Neural progenitor cell (in vitro differentiated cells): ENCODE measurements at regions not wholly inside any gene's neighbourhood (a gene's known extent, or its start where the extent isn't known, plus 50 kb on each side); places are given as distances from the start of the nearest gene placed in this dataset.
"Not testable (repeated sequence)": the region's sequence is repeated elsewhere in the genome, so short reads cannot be mapped to it uniquely, and the experiment has no call there.

Experiments used
- DNase-seq: peaks from one replicate; pipeline ENCODE4 v3.0.0-alpha.2; 2016; ENCODE audit warnings: low spot score
- H2AFZ ChIP-seq: fragments of 200-600 bp; sonication (generic); replicated peaks from 2 replicates; pipeline ENCODE4 v1.6.1; 2016; ENCODE audit warnings: antibody characterized with exemption
- H3F3A ChIP-seq: fragments of 200-600 bp; sonication (generic); 2 replicates; pipeline ENCODE4 v1.6.1; 2016; ENCODE audit warnings: antibody characterized with exemption, low read depth
- H3K27ac ChIP-seq: fragments of 200-600 bp; sonication (generic); 2 replicates; pipeline ENCODE4 v1.5.1; 2016; ENCODE audit warnings: mild to moderate bottlenecking
- H3K27me3 ChIP-seq: fragments of 200-600 bp; sonication (generic); 2 replicates; pipeline ENCODE4 v1.6.1; 2016; ENCODE audit warnings: mild to moderate bottlenecking, moderate library complexity
- H3K36me3 ChIP-seq: fragments of 200-600 bp; sonication (generic); 2 replicates; pipeline ENCODE4 v1.5.1; 2016
- H3K4me1 ChIP-seq: fragments of 200-600 bp; sonication (generic); 2 replicates; pipeline ENCODE4 v1.6.1; 2016; ENCODE audit warnings: mixed run types
- H3K4me2 ChIP-seq: fragments of 200-600 bp; sonication (generic); 2 replicates; pipeline ENCODE4 v1.6.1; 2016
- H3K4me3 ChIP-seq: fragments of 200-600 bp; sonication (generic); 2 replicates; pipeline ENCODE4 v1.5.1; 2016
- H3K79me2 ChIP-seq: fragments of 200-600 bp; sonication (generic); 2 replicates; pipeline ENCODE4 v1.6.1; 2016; ENCODE audit warnings: low read depth
- H3K9ac ChIP-seq: fragments of 200-600 bp; sonication (generic); 2 replicates; pipeline ENCODE4 v1.6.1; 2016
- H3K9me3 ChIP-seq: fragments of 200-600 bp; sonication (generic); 2 replicates; pipeline ENCODE4 v1.5.1; 2016; ENCODE audit warnings: low read depth
- H4K20me1 ChIP-seq: fragments of 200-600 bp; sonication (generic); 2 replicates; pipeline ENCODE4 v1.6.1; 2016; ENCODE audit warnings: low read depth
- H3K27ac Mint-ChIP-seq: 3 replicates; pipeline ENCODE4 v1.8.0; 2021; ENCODE audit warnings: mixed read lengths
- H3K27me3 Mint-ChIP-seq: 2 replicates; pipeline ENCODE4 v1.8.0; 2022; ENCODE audit warnings: low read depth, mild to moderate bottlenecking, inconsistent platforms, moderate library complexity, mixed read lengths; ENCODE audit not compliant: insufficient read depth
- H3K36me3 Mint-ChIP-seq: 3 replicates; pipeline ENCODE4 v1.8.0; 2021; ENCODE audit warnings: mixed read lengths
- H3K4me1 Mint-ChIP-seq: 3 replicates; pipeline ENCODE4 v1.8.0; 2021; ENCODE audit warnings: mixed read lengths
- H3K4me3 Mint-ChIP-seq: 3 replicates; pipeline ENCODE4 v1.8.0; 2021; ENCODE audit warnings: mild to moderate bottlenecking, moderate library complexity, mixed read lengths
- H3K9me3 Mint-ChIP-seq: 3 replicates; pipeline ENCODE4 v1.8.0; 2020; ENCODE audit warnings: mixed read lengths

DNA sequence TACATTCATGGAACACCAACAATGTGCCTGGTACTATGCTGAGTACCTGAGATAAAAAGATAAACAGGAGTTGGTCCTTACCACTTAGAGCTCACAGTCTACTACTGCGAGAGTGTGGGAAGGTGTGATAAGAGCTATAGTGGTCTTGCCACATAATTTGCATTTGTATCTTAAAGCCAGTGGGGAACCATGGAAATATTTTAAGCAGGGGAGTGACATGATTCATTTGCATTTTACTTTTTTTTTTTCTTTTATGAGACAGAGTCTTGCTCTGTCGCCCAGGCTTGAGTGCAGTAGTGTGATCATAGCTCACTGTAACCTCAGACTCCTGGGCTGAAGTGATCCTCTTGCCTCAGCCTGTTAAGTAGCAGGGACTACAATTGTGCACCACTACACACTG, 53.6 kb downstream of the SRGAP2 start:
- not testable (repeated sequence) for H3K36me3 ChIP-seq, H3K4me3 Mint-ChIP-seq, H4K20me1 ChIP-seq, H3K9ac ChIP-seq, H3K27ac Mint-ChIP-seq, H2AFZ ChIP-seq, H3K36me3 Mint-ChIP-seq, H3K9me3 ChIP-seq, H3F3A ChIP-seq, H3K4me1 ChIP-seq, H3K9me3 Mint-ChIP-seq, H3K79me2 ChIP-seq, DNase-seq, H3K4me3 ChIP-seq, H3K27me3 Mint-ChIP-seq, H3K27ac ChIP-seq, H3K27me3 ChIP-seq, H3K4me2 ChIP-seq, H3K4me1 Mint-ChIP-seq

DNA sequence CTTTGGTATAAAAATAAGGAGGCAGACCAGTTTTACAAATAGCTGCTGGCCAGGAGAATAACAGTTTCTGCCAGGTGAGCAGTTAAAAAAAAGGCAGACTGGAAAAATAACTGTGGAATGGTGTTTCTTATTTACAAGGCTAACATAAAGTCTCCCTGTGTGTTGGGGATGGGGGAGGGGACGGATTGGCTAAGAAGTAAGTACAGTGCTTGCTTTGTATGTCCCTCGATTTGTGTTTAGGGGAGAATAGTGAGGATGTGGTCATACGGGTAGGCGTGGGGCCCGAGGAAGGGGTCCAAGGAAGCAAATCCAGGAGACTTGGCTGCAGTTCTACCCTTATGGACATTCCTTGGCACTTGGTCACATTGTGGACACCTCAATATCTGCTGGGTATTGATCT, 58.1 kb downstream of the SRGAP2 start:
- not testable (repeated sequence) for H3F3A ChIP-seq, H3K4me1 ChIP-seq, H4K20me1 ChIP-seq, H3K9me3 Mint-ChIP-seq, H3K4me3 ChIP-seq, H3K4me3 Mint-ChIP-seq, H3K9ac ChIP-seq, H3K27ac Mint-ChIP-seq, H3K27me3 Mint-ChIP-seq, H2AFZ ChIP-seq, H3K27ac ChIP-seq, H3K4me1 Mint-ChIP-seq, H3K79me2 ChIP-seq, H3K36me3 Mint-ChIP-seq, DNase-seq, H3K9me3 ChIP-seq, H3K36me3 ChIP-seq, H3K4me2 ChIP-seq, H3K27me3 ChIP-seq

DNA sequence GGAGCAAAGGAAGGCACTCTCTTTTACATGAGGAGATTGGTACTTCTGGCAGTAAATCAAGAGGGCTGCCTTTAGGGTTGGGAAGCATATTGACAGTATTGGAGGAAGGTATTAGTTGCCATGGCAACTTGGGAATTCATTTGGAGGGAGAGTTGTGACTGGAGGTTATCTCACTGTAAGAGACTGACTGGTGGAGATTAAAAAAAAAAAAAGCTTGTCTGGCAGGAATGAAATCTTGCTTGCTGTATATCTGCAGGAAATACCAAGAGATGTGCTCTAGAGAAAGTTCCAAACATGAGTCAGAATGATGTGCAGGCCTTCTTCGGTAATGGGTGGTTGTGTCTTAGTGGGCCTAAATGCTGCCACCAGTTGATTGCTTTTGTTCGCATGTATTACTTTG, 59.1 kb downstream of the SRGAP2 start:
- H3K4me1 ChIP-seq, H3K79me2 ChIP-seq, H3K4me2 ChIP-seq, H3K4me3 ChIP-seq, H3K27me3 Mint-ChIP-seq, H4K20me1 ChIP-seq, H3K4me1 Mint-ChIP-seq, H2AFZ ChIP-seq, H3K27ac Mint-ChIP-seq, H3K9me3 ChIP-seq, H3K27me3 ChIP-seq, H3F3A ChIP-seq, H3K9me3 Mint-ChIP-seq, H3K27ac ChIP-seq, H3K9ac ChIP-seq, H3K36me3 ChIP-seq, H3K36me3 Mint-ChIP-seq, DNase-seq, H3K4me3 Mint-ChIP-seq: not testable (repeated sequence)

DNA sequence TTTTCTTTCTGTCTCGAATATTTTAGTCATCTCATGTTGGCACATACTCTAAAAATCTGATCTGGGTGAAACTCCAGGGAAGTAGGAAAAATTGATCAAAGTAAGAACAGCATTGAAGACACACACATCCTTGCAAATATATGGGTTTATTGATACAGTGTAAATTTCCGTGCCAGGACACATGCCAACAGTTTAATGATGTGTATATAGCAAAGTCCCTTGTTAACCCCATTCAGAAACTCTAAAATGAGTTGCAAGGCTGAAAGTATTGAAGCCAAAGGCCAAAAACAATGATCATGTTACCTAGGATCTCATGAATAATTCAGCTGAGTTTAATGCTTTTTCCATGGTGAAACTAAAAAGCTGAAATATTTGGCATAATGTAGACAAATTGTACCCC, 61.6 kb downstream of the SRGAP2 start:
- not testable (repeated sequence) for H3K27ac Mint-ChIP-seq, H3K27me3 Mint-ChIP-seq, H3K9ac ChIP-seq, H3K4me1 ChIP-seq, H3K79me2 ChIP-seq, H3K4me3 Mint-ChIP-seq, H4K20me1 ChIP-seq, H3K27ac ChIP-seq, H3K36me3 Mint-ChIP-seq, H2AFZ ChIP-seq, DNase-seq, H3K4me3 ChIP-seq, H3K36me3 ChIP-seq, H3K9me3 ChIP-seq, H3K4me2 ChIP-seq, H3K27me3 ChIP-seq, H3K9me3 Mint-ChIP-seq, H3K4me1 Mint-ChIP-seq, H3F3A ChIP-seq

DNA sequence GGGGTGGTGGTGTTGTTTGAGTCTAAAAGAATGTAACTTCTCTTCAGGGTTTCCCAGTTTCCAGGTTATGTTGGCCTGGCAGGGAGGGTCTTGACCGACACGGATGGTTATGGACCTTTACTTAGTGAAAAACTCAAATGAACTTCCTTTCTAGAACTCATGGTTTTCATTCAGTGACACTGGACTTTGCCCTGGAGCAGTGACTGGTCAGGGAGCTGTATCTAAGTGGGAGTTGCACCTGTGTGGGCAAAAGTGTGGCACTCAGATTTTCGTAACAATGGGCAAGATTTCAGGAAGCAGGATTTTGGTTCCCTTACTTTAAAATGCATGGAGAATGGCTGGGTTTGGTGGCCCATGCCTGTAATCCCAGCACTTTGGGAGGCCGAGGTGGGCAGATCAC, 67.8 kb downstream of the SRGAP2 start:
- H4K20me1 ChIP-seq, H3K27me3 ChIP-seq, H3K27me3 Mint-ChIP-seq, H3K36me3 ChIP-seq, H3K27ac ChIP-seq, H3K4me1 ChIP-seq, H3K79me2 ChIP-seq, H2AFZ ChIP-seq, H3K4me3 Mint-ChIP-seq, H3K27ac Mint-ChIP-seq, H3K9me3 Mint-ChIP-seq, H3K4me3 ChIP-seq, DNase-seq, H3K4me2 ChIP-seq, H3F3A ChIP-seq, H3K4me1 Mint-ChIP-seq, H3K36me3 Mint-ChIP-seq, H3K9ac ChIP-seq, H3K9me3 ChIP-seq: not testable (repeated sequence)

DNA sequence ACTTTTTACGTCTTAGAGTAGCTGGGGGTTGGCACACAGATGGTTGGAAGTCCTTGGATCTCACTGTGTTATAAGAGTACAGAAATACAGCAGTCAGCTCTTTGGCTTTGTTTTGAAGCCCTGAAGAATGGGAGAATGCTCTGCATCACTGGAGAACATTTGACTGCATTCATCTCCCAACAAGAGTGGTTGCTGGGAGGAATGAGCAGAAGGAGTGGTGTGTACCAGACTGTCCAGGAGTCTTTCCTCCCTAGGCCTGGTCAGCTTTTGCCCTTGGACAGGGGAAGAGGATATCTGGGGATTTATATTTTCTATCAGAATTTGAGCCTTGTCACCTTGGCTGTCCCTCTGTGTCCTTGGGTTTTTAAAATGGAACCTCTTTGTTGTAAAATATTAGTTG, 69.8 kb downstream of the SRGAP2 start:
- not testable (repeated sequence) for H3K4me1 Mint-ChIP-seq, H3K79me2 ChIP-seq, DNase-seq, H2AFZ ChIP-seq, H3K4me3 ChIP-seq, H3K36me3 ChIP-seq, H3K27ac ChIP-seq, H3K9me3 ChIP-seq, H3F3A ChIP-seq, H4K20me1 ChIP-seq, H3K36me3 Mint-ChIP-seq, H3K4me2 ChIP-seq, H3K4me3 Mint-ChIP-seq, H3K9ac ChIP-seq, H3K27me3 Mint-ChIP-seq, H3K27me3 ChIP-seq, H3K9me3 Mint-ChIP-seq, H3K4me1 ChIP-seq, H3K27ac Mint-ChIP-seq

DNA sequence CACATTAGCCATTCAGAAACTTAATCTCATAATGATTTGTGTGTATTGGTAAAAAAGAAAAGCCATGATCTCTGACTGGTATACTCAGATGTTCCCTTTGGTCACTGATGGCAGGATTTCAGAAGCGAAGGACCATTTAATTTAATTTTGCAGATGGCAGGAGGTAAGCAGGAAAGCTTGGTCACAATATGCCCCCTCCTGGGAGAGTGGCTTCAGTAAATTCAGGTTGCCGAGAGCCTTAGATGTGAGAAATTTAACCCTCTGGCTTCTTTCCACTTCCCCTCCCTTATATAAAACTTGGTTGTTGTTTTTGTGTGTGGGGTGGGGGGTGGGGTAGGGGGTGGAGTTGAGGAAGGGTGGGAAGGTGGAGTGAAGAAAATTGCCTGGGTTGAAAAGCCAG, 72.8 kb downstream of the SRGAP2 start:
- H3K9me3 ChIP-seq, H3K9me3 Mint-ChIP-seq, H3K27ac Mint-ChIP-seq, H3K79me2 ChIP-seq, H3K4me2 ChIP-seq, H2AFZ ChIP-seq, H3K4me1 Mint-ChIP-seq, H3F3A ChIP-seq, H4K20me1 ChIP-seq, H3K27ac ChIP-seq, H3K27me3 ChIP-seq, H3K27me3 Mint-ChIP-seq, H3K4me3 ChIP-seq, H3K4me1 ChIP-seq, H3K9ac ChIP-seq, H3K36me3 ChIP-seq, H3K4me3 Mint-ChIP-seq, H3K36me3 Mint-ChIP-seq: not testable (repeated sequence)
- peak; percentile 1 for DNase-seq

DNA sequence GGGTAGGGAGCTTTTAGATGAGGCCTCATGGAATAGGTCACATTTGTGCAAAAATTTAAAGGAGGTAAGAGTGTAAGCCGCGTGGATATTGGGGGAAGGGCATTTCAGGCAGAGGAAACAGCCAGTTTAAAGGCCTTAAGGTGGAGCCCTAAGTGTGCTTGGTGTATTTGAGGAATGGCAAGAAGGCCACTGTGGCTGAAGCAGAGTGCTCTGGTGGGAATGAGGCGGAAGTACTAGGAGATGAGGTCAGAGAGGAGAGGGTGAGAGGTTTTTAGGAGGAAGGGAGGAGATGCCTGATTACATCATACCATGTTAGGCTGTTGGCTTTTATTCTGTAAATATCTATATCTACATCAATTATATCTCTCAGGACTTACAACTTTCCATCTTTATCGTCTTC, 75.3 kb downstream of the SRGAP2 start:
- H3K9me3 ChIP-seq, H3K4me3 ChIP-seq, H3K36me3 ChIP-seq, H3K36me3 Mint-ChIP-seq, H3K4me3 Mint-ChIP-seq, DNase-seq, H3K9ac ChIP-seq, H3K27ac ChIP-seq, H3K4me2 ChIP-seq, H3K27ac Mint-ChIP-seq, H3K4me1 Mint-ChIP-seq, H3K79me2 ChIP-seq, H3K27me3 ChIP-seq, H3F3A ChIP-seq, H3K9me3 Mint-ChIP-seq, H2AFZ ChIP-seq, H3K27me3 Mint-ChIP-seq, H3K4me1 ChIP-seq, H4K20me1 ChIP-seq: not testable (repeated sequence)

DNA sequence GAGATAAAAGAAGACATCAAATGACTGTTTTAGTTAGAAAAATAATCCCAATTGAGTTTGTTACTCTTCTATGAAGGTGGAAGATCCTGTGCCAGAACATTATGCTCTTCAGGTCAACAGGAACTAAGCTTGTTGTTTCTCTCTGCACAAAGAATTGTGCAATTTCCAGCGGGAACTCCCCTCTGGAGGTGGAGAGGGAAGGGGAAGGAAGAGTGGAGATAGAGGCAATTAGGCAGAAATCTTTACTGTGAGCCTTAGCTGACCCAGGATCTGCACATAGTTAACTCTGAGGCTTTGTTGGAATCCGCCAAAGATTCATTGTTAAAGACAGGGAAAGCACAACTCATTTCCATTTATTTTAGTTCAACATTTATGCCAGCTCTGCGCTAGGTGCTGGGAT, 77.3 kb downstream of the SRGAP2 start:
- H3K36me3 ChIP-seq, H3K27me3 ChIP-seq, H3K4me1 ChIP-seq, H4K20me1 ChIP-seq, H3K4me1 Mint-ChIP-seq, H2AFZ ChIP-seq, H3K79me2 ChIP-seq, H3K27ac Mint-ChIP-seq, H3K4me3 ChIP-seq, H3K4me3 Mint-ChIP-seq, H3K27me3 Mint-ChIP-seq, H3K9me3 ChIP-seq, H3K36me3 Mint-ChIP-seq, H3K4me2 ChIP-seq, H3K27ac ChIP-seq, H3K9me3 Mint-ChIP-seq, DNase-seq, H3K9ac ChIP-seq, H3F3A ChIP-seq: not testable (repeated sequence)
